ENCODE measurements at regions not wholly inside any gene's neighbourhood (a gene's known extent, or its start where the extent isn't known, plus 50 kb on each side); places are given as distances from the start of the nearest gene placed in this dataset.

- intact Hi-C loops (cut with DNase I), result no loop called here
- Histone ChIP-seq H3K4me1 (ENCODE audit: control insufficient read depth in 2 of 3, insufficient read depth in 2 of 3, low read depth in 1 of 3, low read length in 3 of 3) (no peaks in the 10 kb centered on the region), H3K9ac (ENCODE audit: low read length in 3 of 3) (no peak overlapping the region), H3K36me3 (ENCODE audit: control insufficient read depth in 2 of 3, insufficient read depth in 3 of 3, low read length in 3 of 3) (no peaks in the 10 kb centered on the region), H3K4me3 (ENCODE audit: low read length in 3 of 3) (no peak overlapping the region), H3K27ac (ENCODE audit: low read depth in 2 of 2, low read length in 2 of 2) (no peak overlapping the region), H3K9me3 (ENCODE audit: control insufficient read depth in 2 of 3, insufficient read depth in 1 of 3, low read length in 3 of 3) (no peaks in the 10 kb centered on the region), H3K27me3 (ENCODE audit: control insufficient read depth, insufficient read depth, low read length) (no peaks in the 10 kb centered on the region)
- DNase-seq, result no peak
- TF ChIP-seq, protein P1, sequence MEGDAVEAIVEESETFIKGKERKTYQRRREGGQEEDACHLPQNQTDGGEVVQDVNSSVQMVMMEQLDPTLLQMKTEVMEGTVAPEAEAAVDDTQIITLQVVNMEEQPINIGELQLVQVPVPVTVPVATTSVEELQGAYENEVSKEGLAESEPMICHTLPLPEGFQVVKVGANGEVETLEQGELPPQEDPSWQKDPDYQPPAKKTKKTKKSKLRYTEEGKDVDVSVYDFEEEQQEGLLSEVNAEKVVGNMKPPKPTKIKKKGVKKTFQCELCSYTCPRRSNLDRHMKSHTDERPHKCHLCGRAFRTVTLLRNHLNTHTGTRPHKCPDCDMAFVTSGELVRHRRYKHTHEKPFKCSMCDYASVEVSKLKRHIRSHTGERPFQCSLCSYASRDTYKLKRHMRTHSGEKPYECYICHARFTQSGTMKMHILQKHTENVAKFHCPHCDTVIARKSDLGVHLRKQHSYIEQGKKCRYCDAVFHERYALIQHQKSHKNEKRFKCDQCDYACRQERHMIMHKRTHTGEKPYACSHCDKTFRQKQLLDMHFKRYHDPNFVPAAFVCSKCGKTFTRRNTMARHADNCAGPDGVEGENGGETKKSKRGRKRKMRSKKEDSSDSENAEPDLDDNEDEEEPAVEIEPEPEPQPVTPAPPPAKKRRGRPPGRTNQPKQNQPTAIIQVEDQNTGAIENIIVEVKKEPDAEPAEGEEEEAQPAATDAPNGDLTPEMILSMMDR (IDR thresholded peaks at IDR 0.05; ENCODE audit: borderline replicate concordance, extremely low read depth, insufficient read depth), result no peak
- FAIRE-seq, result no peak
Measured at GRCh38 chr12:84603484-84604248, 308.9 kb downstream of the SLC6A15 start.

DNA sequence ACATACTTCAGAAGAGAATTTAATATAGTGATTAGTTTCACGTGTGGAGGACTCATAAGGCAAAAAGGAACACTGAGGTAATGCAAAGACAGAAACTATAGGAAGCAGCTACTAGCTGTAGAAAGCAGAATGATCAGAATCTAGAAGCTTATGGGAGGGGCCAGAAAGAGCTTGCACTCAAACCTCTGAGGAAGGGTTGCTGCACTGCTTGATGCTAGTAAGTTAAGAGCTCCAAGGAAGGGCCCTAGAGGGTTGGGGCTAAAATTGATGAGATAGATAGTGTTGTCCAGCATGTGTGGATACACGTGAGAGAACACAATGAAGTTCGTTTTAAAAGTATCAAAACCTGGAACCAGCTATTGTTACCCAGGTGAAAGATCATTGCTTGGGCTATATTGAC is 311.1 kb downstream of the SLC6A15 start:
- no peaks in the 10 kb centered on the region for H3K4me1 ChIP-seq (ENCODE audit: control insufficient read depth in 2 of 3, insufficient read depth in 2 of 3, low read depth in 1 of 3, low read length in 3 of 3)
- no peaks in the 10 kb centered on the region for H3K27me3 ChIP-seq (ENCODE audit: control insufficient read depth, insufficient read depth, low read length)
- TF ChIP-seq, protein P1 (IDR thresholded peaks at IDR 0.05; ENCODE audit: borderline replicate concordance, extremely low read depth, insufficient read depth), result no peak
- no peaks in the 10 kb centered on the region for H3K36me3 ChIP-seq (ENCODE audit: control insufficient read depth in 2 of 3, insufficient read depth in 3 of 3, low read length in 3 of 3)
- DNase-seq (no peak), FAIRE-seq (no peak)
- no peak overlapping the region for H3K9ac ChIP-seq (ENCODE audit: low read length in 3 of 3)
- H3K9me3 ChIP-seq (ENCODE audit: control insufficient read depth in 2 of 3, insufficient read depth in 1 of 3, low read length in 3 of 3), result no peaks in the 10 kb centered on the region
- H3K4me3 ChIP-seq (ENCODE audit: low read length in 3 of 3), result no peak overlapping the region
- intact Hi-C loops (cut with DNase I), result no loop called here
- H3K27ac ChIP-seq (ENCODE audit: low read depth in 2 of 2, low read length in 2 of 2), result no peak overlapping the region

DNA sequence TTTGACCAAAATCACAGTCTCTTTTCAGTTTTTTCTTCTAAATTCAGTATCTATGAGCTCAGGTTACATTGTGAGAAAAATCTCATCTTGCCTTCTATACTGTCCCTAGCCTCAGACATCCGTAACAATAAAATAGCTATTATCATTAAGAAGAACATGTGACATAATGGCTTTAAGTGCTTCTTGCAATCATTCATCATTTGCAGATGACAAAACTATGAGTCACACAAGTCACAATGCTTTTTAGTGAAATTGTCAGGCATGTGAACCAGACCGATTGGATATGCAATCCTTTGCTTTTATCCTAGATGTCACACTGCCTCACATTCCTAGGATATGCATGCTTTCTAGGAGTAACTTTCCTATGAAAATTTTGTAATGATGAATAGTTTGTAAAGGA is 313.1 kb downstream of the SLC6A15 start:
- H3K4me1 ChIP-seq (ENCODE audit: control insufficient read depth in 2 of 3, insufficient read depth in 2 of 3, low read depth in 1 of 3, low read length in 3 of 3), result no peaks in the 10 kb centered on the region
- no peak for FAIRE-seq
- no peaks in the 10 kb centered on the region for H3K9me3 ChIP-seq (ENCODE audit: control insufficient read depth in 2 of 3, insufficient read depth in 1 of 3, low read length in 3 of 3)
- H3K36me3 ChIP-seq (ENCODE audit: control insufficient read depth in 2 of 3, insufficient read depth in 3 of 3, low read length in 3 of 3), result no peaks in the 10 kb centered on the region
- intact Hi-C loops (cut with DNase I), result no loop called here
- H3K27ac ChIP-seq (ENCODE audit: low read depth in 2 of 2, low read length in 2 of 2), result no peak overlapping the region
- H3K27me3 ChIP-seq (ENCODE audit: control insufficient read depth, insufficient read depth, low read length), result no peaks in the 10 kb centered on the region
- TF ChIP-seq, protein P1 (IDR thresholded peaks at IDR 0.05; ENCODE audit: borderline replicate concordance, extremely low read depth, insufficient read depth), result no peak
- no peak overlapping the region for H3K4me3 ChIP-seq (ENCODE audit: low read length in 3 of 3)
- no peak for DNase-seq
- H3K9ac ChIP-seq (ENCODE audit: low read length in 3 of 3), result no peak overlapping the region

GRCh38 chr12:84596266-84596665 is 316.3 kb downstream of the SLC6A15 start:
- DNase-seq (no peak), FAIRE-seq (no peak)
- Histone ChIP-seq H3K4me3 (ENCODE audit: low read length in 3 of 3) (no peak overlapping the region), H3K27ac (ENCODE audit: low read depth in 2 of 2, low read length in 2 of 2) (no peak overlapping the region), H3K9ac (ENCODE audit: low read length in 3 of 3) (no peak overlapping the region), H3K27me3 (ENCODE audit: control insufficient read depth, insufficient read depth, low read length) (no peaks in the 10 kb centered on the region), H3K9me3 (ENCODE audit: control insufficient read depth in 2 of 3, insufficient read depth in 1 of 3, low read length in 3 of 3) (no peaks in the 10 kb centered on the region), H3K36me3 (ENCODE audit: control insufficient read depth in 2 of 3, insufficient read depth in 3 of 3, low read length in 3 of 3) (no peaks in the 10 kb centered on the region), H3K4me1 (ENCODE audit: control insufficient read depth in 2 of 3, insufficient read depth in 2 of 3, low read depth in 1 of 3, low read length in 3 of 3) (no peaks in the 10 kb centered on the region)
- TF ChIP-seq, protein P1 (IDR thresholded peaks at IDR 0.05; ENCODE audit: borderline replicate concordance, extremely low read depth, insufficient read depth), result no peak
- intact Hi-C loops (cut with DNase I), result no loop called here
